Keratinocyte (primary cell): ENCODE measurements at regions not wholly inside any gene's neighbourhood (a gene's known extent, or its start where the extent isn't known, plus 50 kb on each side); places are given as distances from the start of the nearest gene placed in this dataset.

Experiments used
- DNase-seq: peaks from one replicate; pipeline ENCODE4 v3.0.0-alpha.2; 2011; ENCODE audit warnings: low read depth, missing footprints, low spot score
- FAIRE-seq: peaks from 2 replicates; lab custom pipeline; 2011; peaks lifted over from hg19 to GRCh38; lab: Jason Lieb, UNC
- H2AFZ ChIP-seq: 2 replicates; pipeline ENCODE4 v1.6.0; 2012; ENCODE audit warnings: low read length, control low read depth, inconsistent platforms; ENCODE audit not compliant: control insufficient read depth
- H3K27ac ChIP-seq: 2 replicates; pipeline ENCODE4 v1.5.1; 2011; ENCODE audit warnings: low read length; ENCODE audit not compliant: control insufficient read depth, insufficient read depth
- H3K27me3 ChIP-seq: 3 replicates; pipeline ENCODE4 v1.6.0; 2011; ENCODE audit warnings: low read length; ENCODE audit not compliant: control insufficient read depth, insufficient read depth; ENCODE audit errors: extremely low read depth
- H3K36me3 ChIP-seq, 2 experiments: 2 replicates in 1 of 2; 3 replicates in 1 of 2; pipeline ENCODE4 v1.5.1; 2011; ENCODE audit warnings: low read length in 2 of 2, mild to moderate bottlenecking in 1 of 2; ENCODE audit not compliant: control insufficient read depth in 2 of 2, insufficient read depth in 2 of 2; ENCODE audit errors: extremely low read depth in 1 of 2
- H3K4me1 ChIP-seq: 3 replicates; pipeline ENCODE4 v1.5.1; 2011; ENCODE audit warnings: low read length; ENCODE audit not compliant: control insufficient read depth, insufficient read depth; ENCODE audit errors: extremely low read depth
- H3K4me2 ChIP-seq: 3 replicates; pipeline ENCODE4 v1.6.0; 2011; ENCODE audit warnings: low read depth, low read length; ENCODE audit not compliant: control insufficient read depth, insufficient read depth; ENCODE audit errors: extremely low read depth
- H3K4me3 ChIP-seq, 3 experiments: fragments of 200-600 bp in 1 of 3; sonication (generic) in 1 of 3; 2 replicates in 2 of 3; 3 replicates in 1 of 3; pipeline ENCODE4 v1.5.1; 2011 to 2016; ENCODE audit warnings: low read length in 3 of 3, mild to moderate bottlenecking in 3 of 3, control low read depth in 2 of 3, inconsistent platforms in 1 of 3, low read depth in 1 of 3, mixed read lengths in 1 of 3, mixed run types in 1 of 3, moderate library complexity in 1 of 3; ENCODE audit not compliant: control insufficient read depth in 2 of 3, insufficient read depth in 2 of 3; ENCODE audit errors: extremely low read depth in 1 of 3
- H3K79me2 ChIP-seq: 2 replicates; pipeline ENCODE4 v1.6.0; 2012; ENCODE audit warnings: low read length; ENCODE audit not compliant: control insufficient read depth, insufficient read depth
- H3K9ac ChIP-seq: 3 replicates; pipeline ENCODE4 v1.6.0; 2011; ENCODE audit warnings: low read length; ENCODE audit not compliant: control insufficient read depth, insufficient read depth; ENCODE audit errors: extremely low read depth
- H3K9me1 ChIP-seq: 3 replicates; pipeline ENCODE4 v1.6.0; 2011; ENCODE audit warnings: low read length; ENCODE audit not compliant: control insufficient read depth, insufficient read depth; ENCODE audit errors: extremely low read depth
- H3K9me3 ChIP-seq: 2 replicates; pipeline ENCODE4 v1.5.1; 2012; ENCODE audit warnings: low read depth, low read length; ENCODE audit not compliant: control insufficient read depth
- H4K20me1 ChIP-seq: 3 replicates; pipeline ENCODE4 v1.6.0; 2011; ENCODE audit warnings: low read length; ENCODE audit not compliant: control insufficient read depth, insufficient read depth; ENCODE audit errors: extremely low read depth
- EZH2 ChIP-seq: IDR thresholded peaks from one replicate; pipeline ENCODE4 v1.6.1; 2012; ENCODE audit warnings: inconsistent platforms, mild to moderate bottlenecking, low read length, moderate library complexity
- dilution Hi-C: fragments of 300-500 bp; cut with MboI; formaldehyde crosslinking; loops from one replicate; pipeline ENCODE4 v1.7.0; 2020; ENCODE audit warnings: low sequenced_read_pairs; ENCODE audit not compliant: extremely low pct_ligation_motif_present
- TF ChIP-seq, protein P1 (sequence below), 3 experiments: IDR thresholded peaks in 1 of 3; conservative IDR thresholded peaks in 1 of 3; optimal IDR thresholded peaks in 1 of 3; 2 replicates in 2 of 3; 3 replicates in 1 of 3; pipeline versions ENCODE3 to v1.5.1; 2011; ENCODE audit warnings: low read length in 3 of 3, mild to moderate bottlenecking in 3 of 3, moderate library complexity in 2 of 3, control low read depth in 1 of 3, inconsistent platforms in 1 of 3; ENCODE audit not compliant: insufficient read depth in 2 of 3; ENCODE audit errors: extremely low read depth in 1 of 3

DNA sequence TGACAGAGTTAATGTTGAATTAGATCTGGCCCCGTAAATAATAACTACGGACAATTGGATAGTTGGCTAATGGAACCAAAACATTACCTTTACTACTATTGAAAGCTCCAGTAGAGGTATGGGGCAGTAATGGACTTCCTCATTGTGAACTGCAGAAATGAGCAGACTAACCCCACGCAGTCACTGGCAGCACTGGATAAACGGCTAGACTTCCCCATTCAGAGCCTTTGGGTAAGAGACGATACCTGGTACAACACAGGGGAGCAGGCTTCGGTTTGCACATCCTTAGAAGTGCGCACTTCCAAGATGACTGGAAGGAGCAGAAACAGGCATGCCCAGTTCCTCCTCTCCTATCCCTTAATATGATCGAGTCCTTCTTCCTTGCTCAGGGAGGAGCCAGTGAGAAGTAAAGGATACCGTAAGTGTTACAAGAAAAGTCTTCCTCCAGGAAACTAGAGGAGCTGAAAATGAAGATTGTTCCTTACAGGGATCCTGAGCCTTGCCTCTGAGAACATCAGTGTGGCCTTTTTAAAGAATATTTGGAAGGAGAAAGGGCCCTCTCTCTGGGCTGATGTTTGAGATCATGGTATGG, 100.5 kb upstream of the NECTIN3 start:
- no peaks in the 10 kb centered on the region for H3K27me3 ChIP-seq
- no peaks in the 10 kb centered on the region for H4K20me1 ChIP-seq
- H3K36me3 ChIP-seq, result no peaks in the 10 kb centered on the region
- H3K27ac ChIP-seq, result no peak overlapping the region
- no peak overlapping the region for H2AFZ ChIP-seq
- TF ChIP-seq, protein P1, sequence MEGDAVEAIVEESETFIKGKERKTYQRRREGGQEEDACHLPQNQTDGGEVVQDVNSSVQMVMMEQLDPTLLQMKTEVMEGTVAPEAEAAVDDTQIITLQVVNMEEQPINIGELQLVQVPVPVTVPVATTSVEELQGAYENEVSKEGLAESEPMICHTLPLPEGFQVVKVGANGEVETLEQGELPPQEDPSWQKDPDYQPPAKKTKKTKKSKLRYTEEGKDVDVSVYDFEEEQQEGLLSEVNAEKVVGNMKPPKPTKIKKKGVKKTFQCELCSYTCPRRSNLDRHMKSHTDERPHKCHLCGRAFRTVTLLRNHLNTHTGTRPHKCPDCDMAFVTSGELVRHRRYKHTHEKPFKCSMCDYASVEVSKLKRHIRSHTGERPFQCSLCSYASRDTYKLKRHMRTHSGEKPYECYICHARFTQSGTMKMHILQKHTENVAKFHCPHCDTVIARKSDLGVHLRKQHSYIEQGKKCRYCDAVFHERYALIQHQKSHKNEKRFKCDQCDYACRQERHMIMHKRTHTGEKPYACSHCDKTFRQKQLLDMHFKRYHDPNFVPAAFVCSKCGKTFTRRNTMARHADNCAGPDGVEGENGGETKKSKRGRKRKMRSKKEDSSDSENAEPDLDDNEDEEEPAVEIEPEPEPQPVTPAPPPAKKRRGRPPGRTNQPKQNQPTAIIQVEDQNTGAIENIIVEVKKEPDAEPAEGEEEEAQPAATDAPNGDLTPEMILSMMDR (optimal IDR thresholded peaks at IDR 0.05 in 1 of 3, IDR thresholded peaks at IDR 0.05 in 1 of 3, conservative IDR thresholded peaks at IDR 0.05 in 1 of 3; ENCODE audit: extremely low read depth in 1 of 3, insufficient read depth in 2 of 3, low read length in 3 of 3), result no peak
- dilution Hi-C loops, result no loop called here
- no peak overlapping the region for H3K9ac ChIP-seq
- no peaks in the 10 kb centered on the region for H3K9me1 ChIP-seq
- no peak overlapping the region for H3K4me3 ChIP-seq
- H3K9me3 ChIP-seq, result peaks cover 2% of the 10 kb centered on the region
- no peak for DNase-seq
- H3K79me2 ChIP-seq, result no peaks in the 10 kb centered on the region
- no peaks in the 10 kb centered on the region for H3K4me1 ChIP-seq
- FAIRE-seq, result no peak
- no peak overlapping the region for H3K4me2 ChIP-seq

DNA sequence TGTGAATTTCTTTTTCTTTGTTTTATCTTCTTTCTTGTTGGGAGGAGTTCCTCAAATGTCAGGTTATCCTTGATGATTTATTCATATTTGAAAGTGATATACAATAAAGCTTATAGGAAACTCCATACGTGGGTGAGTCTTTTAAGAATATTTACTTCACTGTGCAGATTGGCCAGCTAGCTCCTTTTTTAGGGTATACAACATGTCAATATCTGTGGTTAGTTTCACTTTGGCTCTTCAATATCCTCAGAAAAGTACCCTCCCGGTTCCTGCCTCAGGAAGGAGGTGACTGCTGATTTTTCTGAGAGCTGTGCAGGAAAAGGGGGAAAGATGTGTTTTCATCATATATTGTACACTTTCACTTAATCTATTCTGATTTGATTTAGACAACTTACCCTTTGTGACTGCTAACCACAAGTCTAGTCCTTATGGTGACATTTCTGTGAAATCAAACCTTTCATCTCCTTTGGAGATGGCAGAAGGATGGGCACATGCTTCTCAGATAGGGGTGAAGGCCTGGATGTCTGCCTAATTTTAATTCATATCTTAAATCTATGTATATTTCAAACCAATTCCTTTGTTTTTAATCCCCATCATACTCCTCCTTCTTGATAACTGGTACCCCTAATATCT, 98.2 kb upstream of the NECTIN3 start:
- Histone ChIP-seq H3K4me2 (no peak overlapping the region), H3K4me3 (no peak overlapping the region), H4K20me1 (no peaks in the 10 kb centered on the region), H3K9ac (no peak overlapping the region), H3K9me1 (no peaks in the 10 kb centered on the region), H3K36me3 (no peaks in the 10 kb centered on the region), H3K4me1 (no peaks in the 10 kb centered on the region), H3K27me3 (no peaks in the 10 kb centered on the region), H3K79me2 (no peaks in the 10 kb centered on the region), H3K27ac (no peak overlapping the region), H2AFZ (no peak overlapping the region), H3K9me3 (peaks cover 2% of the 10 kb centered on the region)
- TF ChIP-seq EZH2, result no peak
- TF ChIP-seq, protein P1 (optimal IDR thresholded peaks at IDR 0.05 in 1 of 3, IDR thresholded peaks at IDR 0.05 in 1 of 3, conservative IDR thresholded peaks at IDR 0.05 in 1 of 3; ENCODE audit: extremely low read depth in 1 of 3, insufficient read depth in 2 of 3, low read length in 3 of 3), result no peak
- FAIRE-seq (no peak), DNase-seq (no peak)
- dilution Hi-C loops, result no loop called here
